Calu3 (cell line): ENCODE measurements at regions not wholly inside any gene's neighbourhood (a gene's known extent, or its start where the extent isn't known, plus 50 kb on each side); places are given as distances from the start of the nearest gene placed in this dataset.
"Not testable (repeated sequence)": the region's sequence is repeated elsewhere in the genome, so short reads cannot be mapped to it uniquely, and the experiment has no call there.

Experiments
- BruUV-seq: library from RNA; stranded (reverse); fragments of 400-500 nt; replicated peaks from 2 replicates; lab custom pipeline; 2021; lab: Mats Ljungman, UMichigan
- CTCF ChIA-PET: fragments of 300-600 bp; sonication (Branson Sonifier 250); formaldehyde crosslinking; loops from one replicate; lab custom pipeline; 2022; ENCODE audit warnings: antibody characterized with exemption; lab: Charles Lee
- DNase-seq: peaks from one replicate; pipeline ENCODE4 v3.0.0; 2022
- H3K27ac Mint-ChIP-seq: one replicate; pipeline ENCODE4 v1.8.0; 2022; ENCODE audit warnings: mixed read lengths; ENCODE audit not compliant: unreplicated experiment
- H3K27me3 Mint-ChIP-seq: one replicate; pipeline ENCODE4 v1.8.0; 2022; ENCODE audit warnings: mixed read lengths; ENCODE audit not compliant: unreplicated experiment
- H3K36me3 Mint-ChIP-seq: one replicate; pipeline ENCODE4 v1.8.0; 2022; ENCODE audit warnings: mild to moderate bottlenecking, moderate library complexity, mixed read lengths; ENCODE audit not compliant: insufficient read depth, unreplicated experiment
- H3K4me1 Mint-ChIP-seq: one replicate; pipeline ENCODE4 v1.8.0; 2022; ENCODE audit warnings: mild to moderate bottlenecking, low read depth, mixed read lengths; ENCODE audit not compliant: unreplicated experiment
- H3K4me3 Mint-ChIP-seq: one replicate; pipeline ENCODE4 v1.8.0; 2022; ENCODE audit warnings: mild to moderate bottlenecking, low read depth, moderate library complexity, mixed read lengths; ENCODE audit not compliant: unreplicated experiment
- H3K9me3 Mint-ChIP-seq: one replicate; pipeline ENCODE4 v1.8.0; 2022; ENCODE audit warnings: low read depth, mixed read lengths; ENCODE audit not compliant: unreplicated experiment
- intact Hi-C: fragments of 100-400 bp; cut with micrococcal nuclease; formaldehyde crosslinking; loops from one replicate; pipeline ENCODE4 v1.10.0; 2022; ENCODE audit not compliant: unreplicated experiment

DNA sequence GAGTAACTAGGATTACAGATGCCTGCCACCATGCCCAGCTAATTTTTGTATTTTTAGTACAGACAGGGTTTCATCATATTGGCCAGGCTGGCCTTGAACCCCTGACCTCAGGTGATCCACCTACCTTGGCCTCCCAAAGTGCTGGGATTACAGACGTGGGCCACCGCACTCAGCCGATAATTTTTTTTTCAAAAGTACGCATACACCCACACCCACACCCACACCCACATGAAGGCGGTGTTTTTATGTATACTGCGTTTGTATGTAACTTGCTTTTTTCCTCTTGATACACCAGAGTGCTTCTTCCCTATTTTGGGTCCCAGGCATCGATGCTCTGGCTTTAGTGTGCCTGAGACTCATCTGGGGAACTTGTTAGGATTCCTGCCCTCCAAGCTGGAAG is 2932.3 kb downstream of the RPIA start:
- H3K27me3 Mint-ChIP-seq, intact Hi-C loops, H3K9me3 Mint-ChIP-seq, BruUV-seq, CTCF ChIA-PET, H3K36me3 Mint-ChIP-seq, DNase-seq, H3K4me1 Mint-ChIP-seq, H3K4me3 Mint-ChIP-seq, H3K27ac Mint-ChIP-seq: not testable (repeated sequence)

DNA sequence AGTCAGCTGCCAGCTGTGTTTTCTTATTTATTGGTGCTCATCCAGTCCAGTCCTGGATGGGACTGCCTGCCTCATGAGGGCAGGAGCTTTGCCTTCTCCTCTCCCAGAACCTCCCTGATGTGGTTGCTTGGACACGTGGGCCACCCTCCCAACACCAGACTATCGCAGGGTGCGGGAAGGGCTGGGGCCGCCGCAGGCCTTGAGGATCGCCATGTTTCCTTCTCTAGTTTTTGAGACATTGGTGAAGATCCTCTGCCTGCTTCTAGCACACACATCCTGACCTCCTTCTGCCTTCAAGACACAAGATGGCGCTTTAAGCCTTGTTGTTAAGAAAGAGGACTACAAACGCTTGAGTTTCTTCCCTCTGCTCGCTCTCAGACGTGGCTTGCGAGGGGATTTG is 2937.0 kb downstream of the RPIA start:
- DNase-seq, H3K9me3 Mint-ChIP-seq, H3K27ac Mint-ChIP-seq, H3K4me1 Mint-ChIP-seq, CTCF ChIA-PET, BruUV-seq, H3K36me3 Mint-ChIP-seq, H3K27me3 Mint-ChIP-seq, intact Hi-C loops, H3K4me3 Mint-ChIP-seq: not testable (repeated sequence)

DNA sequence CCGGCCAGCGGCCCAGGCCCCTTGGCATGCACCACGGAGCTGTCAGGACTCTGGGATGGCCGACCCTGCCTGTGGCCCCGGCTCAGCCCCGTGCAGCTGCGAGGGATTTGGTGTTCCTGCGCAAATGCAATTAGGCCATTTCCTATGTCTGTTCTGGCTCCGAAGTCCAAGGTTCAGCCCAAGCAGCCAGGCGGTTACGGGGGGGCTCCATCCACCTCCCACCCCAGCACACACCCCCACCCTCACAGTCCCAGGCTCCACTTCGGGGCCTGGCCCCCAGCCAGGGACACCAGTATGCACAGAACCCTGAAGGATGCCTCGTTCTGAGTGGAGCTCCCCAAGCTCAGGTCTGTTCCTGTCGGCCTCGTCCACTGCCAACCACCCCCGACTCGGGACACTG is 2965.7 kb downstream of the RPIA start:
- H3K9me3 Mint-ChIP-seq, H3K27me3 Mint-ChIP-seq, DNase-seq, H3K27ac Mint-ChIP-seq, CTCF ChIA-PET, intact Hi-C loops, H3K4me3 Mint-ChIP-seq, H3K4me1 Mint-ChIP-seq, BruUV-seq, H3K36me3 Mint-ChIP-seq: not testable (repeated sequence)

DNA sequence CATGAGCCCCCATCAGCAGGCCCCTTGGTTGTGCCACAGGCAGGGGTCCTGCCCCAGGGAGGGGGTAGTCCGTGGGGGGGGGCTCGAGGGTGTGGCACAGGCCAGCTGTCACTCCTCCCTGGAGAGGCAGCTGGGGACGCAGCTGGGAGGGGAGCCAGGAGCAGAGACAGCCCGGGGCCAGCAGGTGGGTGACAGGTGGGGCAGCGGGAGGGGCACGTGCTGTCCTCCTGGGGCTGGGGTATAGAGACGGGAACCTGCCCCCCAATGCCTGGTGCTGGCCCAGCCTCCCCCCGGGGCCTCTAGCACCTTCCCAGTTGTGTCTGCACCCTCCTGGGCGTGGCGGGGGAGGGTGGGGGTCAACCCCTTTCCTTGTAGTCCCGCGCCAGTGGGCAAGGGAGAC is 2966.9 kb downstream of the RPIA start:
- intact Hi-C loops, CTCF ChIA-PET, H3K27me3 Mint-ChIP-seq, H3K9me3 Mint-ChIP-seq, DNase-seq, BruUV-seq, H3K36me3 Mint-ChIP-seq, H3K4me1 Mint-ChIP-seq, H3K27ac Mint-ChIP-seq, H3K4me3 Mint-ChIP-seq: not testable (repeated sequence)

DNA sequence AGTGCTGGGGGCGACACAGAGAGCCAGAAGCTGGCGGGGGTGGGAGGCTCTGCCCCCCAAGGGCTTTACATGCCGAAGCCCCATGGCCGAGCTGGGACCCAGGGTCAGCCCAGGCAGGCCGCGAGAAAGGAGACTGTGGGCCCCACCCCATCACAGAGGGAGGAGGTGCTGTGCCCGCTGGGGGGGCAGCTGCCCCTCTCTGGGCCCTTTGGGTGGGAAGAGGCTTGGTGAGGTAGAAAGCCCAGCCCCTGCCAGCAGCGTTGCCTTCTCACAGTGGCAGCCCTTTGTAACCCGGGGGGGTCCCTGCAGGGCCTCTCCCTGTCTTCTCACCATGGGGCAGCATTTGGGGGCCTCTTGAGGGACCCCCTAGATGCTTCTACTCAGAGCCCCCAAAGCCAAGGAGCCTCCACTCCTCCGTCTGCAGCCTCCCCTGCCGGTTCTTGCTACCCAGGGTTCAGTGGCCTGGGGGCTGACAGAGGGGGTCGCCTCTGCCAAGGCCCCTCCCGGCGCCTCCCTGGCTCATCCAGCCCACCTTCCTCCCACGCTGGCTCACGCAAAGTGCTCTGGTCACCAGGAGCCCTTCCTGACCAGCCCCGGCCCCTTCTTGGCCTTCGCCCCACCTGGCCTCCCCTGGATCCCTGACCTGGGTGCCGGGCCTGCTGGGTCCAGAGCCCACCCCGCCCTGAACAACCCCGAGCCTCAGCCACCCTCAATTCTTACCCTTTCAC is 2967.9 kb downstream of the RPIA start:
- DNase-seq, H3K27me3 Mint-ChIP-seq, CTCF ChIA-PET, H3K36me3 Mint-ChIP-seq, H3K4me1 Mint-ChIP-seq, H3K9me3 Mint-ChIP-seq, H3K27ac Mint-ChIP-seq, BruUV-seq, intact Hi-C loops, H3K4me3 Mint-ChIP-seq: not testable (repeated sequence)

DNA sequence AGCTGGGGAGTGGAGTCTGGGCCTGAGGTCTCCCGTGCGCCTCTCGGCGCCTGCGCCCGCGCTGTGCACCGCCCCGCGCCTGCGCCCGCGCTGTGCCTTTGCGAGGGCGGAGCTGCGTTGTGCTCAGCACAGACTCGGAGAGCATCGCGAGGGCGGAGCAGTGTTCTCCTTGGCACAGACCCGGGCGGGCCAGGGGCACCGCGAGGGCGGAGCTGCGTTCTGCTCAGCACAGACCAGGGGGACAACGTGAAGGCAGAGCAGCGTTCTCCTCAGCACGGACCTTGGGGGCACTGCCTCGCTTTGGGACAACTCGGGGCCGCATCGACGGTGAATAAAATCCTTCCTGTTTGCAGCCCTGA is 2968.4 kb downstream of the RPIA start:
- H3K27ac Mint-ChIP-seq: not testable (repeated sequence)

DNA sequence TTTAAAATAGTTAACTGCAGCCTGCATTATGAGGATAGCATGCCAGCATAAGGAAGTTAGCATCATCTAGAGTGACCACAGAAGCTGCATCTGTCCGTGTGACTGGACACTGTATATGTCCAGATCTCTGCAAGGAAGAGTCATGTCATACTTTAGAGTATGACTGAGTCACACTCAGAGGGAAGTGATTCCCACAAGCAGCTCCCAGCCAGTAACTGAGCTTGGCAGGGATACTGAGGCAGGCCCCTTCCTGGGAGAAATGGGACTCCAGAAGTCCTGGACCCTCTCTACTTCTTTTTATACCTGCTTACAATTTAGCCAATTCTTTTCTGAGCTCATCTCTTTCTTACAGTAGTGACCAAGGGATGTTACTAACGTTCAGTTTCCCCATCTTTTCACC is 2975.9 kb downstream of the RPIA start:
- H3K27me3 Mint-ChIP-seq, H3K27ac Mint-ChIP-seq, DNase-seq, BruUV-seq, CTCF ChIA-PET, H3K9me3 Mint-ChIP-seq, H3K4me1 Mint-ChIP-seq, H3K36me3 Mint-ChIP-seq, H3K4me3 Mint-ChIP-seq, intact Hi-C loops: not testable (repeated sequence)

More for the DNA sequence above, 2968.4 kb downstream of the RPIA start:
- BruUV-seq, H3K36me3 Mint-ChIP-seq, H3K4me1 Mint-ChIP-seq, DNase-seq, H3K27me3 Mint-ChIP-seq, intact Hi-C loops, CTCF ChIA-PET, H3K4me3 Mint-ChIP-seq, H3K9me3 Mint-ChIP-seq: not testable (repeated sequence)

DNA sequence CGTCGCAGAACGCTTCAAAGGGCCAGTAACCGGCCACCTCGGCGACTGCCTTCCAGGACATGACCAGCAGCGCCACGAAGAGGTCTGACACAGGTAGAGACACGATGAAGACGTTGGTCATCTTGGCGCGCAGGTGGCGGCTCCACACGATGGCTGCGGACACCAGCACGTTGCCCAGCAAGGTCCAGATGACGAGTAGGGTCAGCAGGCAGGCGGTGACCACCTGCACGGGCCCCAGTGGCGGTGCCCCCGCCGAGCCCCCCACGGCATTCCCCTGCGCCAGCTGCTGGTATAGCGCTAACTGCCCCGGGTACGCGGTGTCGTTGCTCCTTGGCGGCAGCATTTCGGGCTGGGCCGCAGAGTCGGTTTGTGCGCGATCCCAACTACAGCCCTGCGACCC is 2994.1 kb downstream of the RPIA start:
- BruUV-seq, intact Hi-C loops, CTCF ChIA-PET, H3K36me3 Mint-ChIP-seq, DNase-seq, H3K27ac Mint-ChIP-seq, H3K4me1 Mint-ChIP-seq, H3K9me3 Mint-ChIP-seq, H3K27me3 Mint-ChIP-seq, H3K4me3 Mint-ChIP-seq: not testable (repeated sequence)

DNA sequence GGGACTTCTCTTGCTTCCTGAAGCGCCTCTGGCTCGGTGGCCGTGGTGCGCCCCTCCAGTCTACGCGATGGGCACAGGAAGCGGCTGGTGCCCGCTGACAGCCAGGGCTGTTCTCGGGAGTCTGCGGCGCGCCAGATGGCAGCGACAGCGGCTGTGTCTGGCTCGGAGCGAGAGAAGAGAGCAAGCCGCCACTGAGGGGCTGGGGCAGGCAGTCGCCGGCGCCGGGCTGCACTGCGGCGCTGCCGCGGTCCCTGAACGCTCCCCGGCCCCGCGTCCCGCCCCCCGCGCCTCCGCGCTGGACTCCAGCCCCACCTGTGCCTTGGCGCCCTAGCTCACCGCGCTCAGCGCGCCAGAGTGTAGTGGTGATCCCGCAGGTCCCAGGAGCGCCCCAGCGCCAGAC is 2994.6 kb downstream of the RPIA start:
- H3K4me3 Mint-ChIP-seq, H3K4me1 Mint-ChIP-seq, DNase-seq, H3K27me3 Mint-ChIP-seq, intact Hi-C loops, H3K36me3 Mint-ChIP-seq, H3K27ac Mint-ChIP-seq, BruUV-seq, H3K9me3 Mint-ChIP-seq, CTCF ChIA-PET: not testable (repeated sequence)
